ENCODE measurements at regions not wholly inside any gene's neighbourhood (a gene's known extent, or its start where the extent isn't known, plus 50 kb on each side); places are given as distances from the start of the nearest gene placed in this dataset.
A peak's percentile ranks its signal among the peaks of the same experiment; 100 is the strongest.

DNA sequence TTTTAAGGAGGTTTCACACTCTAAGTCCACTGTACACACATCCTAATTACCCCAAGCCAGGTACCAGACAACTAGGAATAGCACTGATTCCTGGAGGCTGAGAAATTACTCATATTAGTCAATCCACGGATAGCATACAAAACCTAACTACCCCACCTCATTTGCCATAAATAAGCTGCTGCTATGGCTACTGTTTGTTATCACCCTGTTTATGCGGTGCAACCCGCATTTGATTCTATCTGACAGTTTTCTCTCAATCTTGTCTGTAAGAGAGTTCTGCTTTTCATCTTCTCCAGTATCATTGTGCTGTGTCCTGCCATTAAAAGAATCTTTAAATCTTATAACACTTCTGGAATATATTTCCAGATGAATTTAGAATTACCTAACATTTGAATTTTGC is 1496.5 kb downstream of the PLA2G4A start:
- H3K4me3 ChIP-seq (ENCODE audit: low read depth, low read length): no peak overlapping the region
- TF ChIP-seq, protein P1, sequence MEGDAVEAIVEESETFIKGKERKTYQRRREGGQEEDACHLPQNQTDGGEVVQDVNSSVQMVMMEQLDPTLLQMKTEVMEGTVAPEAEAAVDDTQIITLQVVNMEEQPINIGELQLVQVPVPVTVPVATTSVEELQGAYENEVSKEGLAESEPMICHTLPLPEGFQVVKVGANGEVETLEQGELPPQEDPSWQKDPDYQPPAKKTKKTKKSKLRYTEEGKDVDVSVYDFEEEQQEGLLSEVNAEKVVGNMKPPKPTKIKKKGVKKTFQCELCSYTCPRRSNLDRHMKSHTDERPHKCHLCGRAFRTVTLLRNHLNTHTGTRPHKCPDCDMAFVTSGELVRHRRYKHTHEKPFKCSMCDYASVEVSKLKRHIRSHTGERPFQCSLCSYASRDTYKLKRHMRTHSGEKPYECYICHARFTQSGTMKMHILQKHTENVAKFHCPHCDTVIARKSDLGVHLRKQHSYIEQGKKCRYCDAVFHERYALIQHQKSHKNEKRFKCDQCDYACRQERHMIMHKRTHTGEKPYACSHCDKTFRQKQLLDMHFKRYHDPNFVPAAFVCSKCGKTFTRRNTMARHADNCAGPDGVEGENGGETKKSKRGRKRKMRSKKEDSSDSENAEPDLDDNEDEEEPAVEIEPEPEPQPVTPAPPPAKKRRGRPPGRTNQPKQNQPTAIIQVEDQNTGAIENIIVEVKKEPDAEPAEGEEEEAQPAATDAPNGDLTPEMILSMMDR (IDR thresholded peaks at IDR 0.05; ENCODE audit: low read depth, low read length): no peak

DNA sequence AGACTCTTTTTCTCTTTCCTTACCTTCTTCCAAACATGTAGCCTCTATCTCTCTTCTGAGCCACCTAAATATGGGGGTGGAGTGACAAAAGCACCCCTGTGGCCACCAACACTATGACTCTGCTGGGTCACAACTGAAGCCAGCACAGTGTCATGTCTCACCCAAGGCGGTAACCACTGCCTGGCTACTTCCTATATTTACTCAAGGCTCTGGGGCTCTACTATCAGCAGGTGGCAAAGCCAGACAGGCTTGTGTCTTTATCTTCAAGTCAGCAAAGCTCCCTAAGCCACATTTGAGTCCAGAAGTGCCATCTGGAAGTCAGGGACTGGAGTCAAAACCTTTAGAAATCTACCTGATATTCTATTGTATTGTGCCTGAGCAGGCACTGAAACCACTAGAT is 1515.2 kb downstream of the PLA2G4A start:
- TF ChIP-seq, protein P1 (IDR thresholded peaks at IDR 0.05; ENCODE audit: low read depth, low read length): no peak

DNA sequence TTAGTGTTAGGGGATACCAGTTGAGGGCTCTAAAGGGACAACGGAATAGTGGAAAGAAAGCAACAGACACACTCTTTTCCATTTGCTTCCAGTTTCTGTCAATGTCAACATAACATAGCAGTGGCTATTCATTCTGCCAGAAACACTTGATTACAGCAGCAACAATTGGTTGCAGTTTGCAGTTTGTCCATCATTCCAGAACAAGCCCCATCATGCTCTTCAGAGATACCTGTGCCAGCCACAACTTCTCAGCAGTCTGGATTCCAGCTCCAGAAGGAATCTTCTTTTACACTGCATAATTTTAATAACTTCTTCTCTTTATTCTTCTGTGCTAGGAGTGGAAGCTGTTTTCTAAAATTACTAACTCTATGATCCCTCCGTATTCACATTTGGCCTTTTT is 1521.4 kb downstream of the PLA2G4A start:
- no peak overlapping the region for H3K4me3 ChIP-seq (ENCODE audit: low read depth, low read length)
- TF ChIP-seq, protein P1 (IDR thresholded peaks at IDR 0.05; ENCODE audit: low read depth, low read length): no peak

More for the DNA sequence above, 1515.2 kb downstream of the PLA2G4A start:
- no peak overlapping the region for H3K4me3 ChIP-seq (ENCODE audit: low read depth, low read length)

DNA sequence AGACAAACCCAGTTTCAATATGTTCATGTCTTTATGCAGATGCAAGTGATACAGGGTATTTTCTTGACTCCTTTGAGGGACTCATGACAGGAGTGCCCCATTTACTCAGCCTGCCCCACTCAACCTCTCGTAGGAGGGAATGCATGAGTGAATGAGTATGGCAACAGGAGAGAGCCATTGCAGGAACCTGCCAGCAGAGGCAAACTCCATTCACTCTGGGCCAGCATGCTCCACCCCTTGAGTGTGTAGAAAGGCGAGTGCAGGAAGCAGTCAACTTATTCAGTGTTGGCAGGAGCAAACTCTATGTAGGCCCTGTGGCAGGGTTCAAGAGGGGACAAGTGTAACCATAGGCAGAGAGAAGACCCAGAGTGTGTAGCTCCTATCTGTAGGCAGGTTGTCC is 1526.3 kb downstream of the PLA2G4A start:
- TF ChIP-seq, protein P1 (IDR thresholded peaks at IDR 0.05; ENCODE audit: low read depth, low read length): no peak
- no peak overlapping the region for H3K4me3 ChIP-seq (ENCODE audit: low read depth, low read length)

DNA sequence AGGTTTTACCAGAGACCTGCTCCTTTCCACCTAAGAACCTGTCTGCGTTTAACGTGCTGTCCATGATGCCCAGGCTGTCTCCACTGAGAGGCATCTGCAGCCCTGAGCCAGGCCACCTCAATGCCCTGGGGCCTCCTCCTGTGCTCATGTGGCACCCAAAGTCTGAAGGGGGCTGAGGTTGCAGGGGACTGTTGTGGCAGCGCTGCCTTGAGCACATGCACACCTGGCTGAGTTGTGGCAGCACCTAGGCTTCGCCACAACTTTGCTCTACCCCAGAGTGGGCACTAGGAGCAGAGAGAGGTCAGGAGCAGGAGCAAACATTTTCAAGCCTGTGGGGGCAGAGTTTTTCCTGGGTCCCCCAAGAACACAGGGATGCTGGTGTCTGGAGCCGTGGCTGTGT is 1527.1 kb downstream of the PLA2G4A start:
- TF ChIP-seq, protein P1 (IDR thresholded peaks at IDR 0.05; ENCODE audit: low read depth, low read length): no peak
- H3K4me3 ChIP-seq (ENCODE audit: low read depth, low read length): no peak overlapping the region

DNA sequence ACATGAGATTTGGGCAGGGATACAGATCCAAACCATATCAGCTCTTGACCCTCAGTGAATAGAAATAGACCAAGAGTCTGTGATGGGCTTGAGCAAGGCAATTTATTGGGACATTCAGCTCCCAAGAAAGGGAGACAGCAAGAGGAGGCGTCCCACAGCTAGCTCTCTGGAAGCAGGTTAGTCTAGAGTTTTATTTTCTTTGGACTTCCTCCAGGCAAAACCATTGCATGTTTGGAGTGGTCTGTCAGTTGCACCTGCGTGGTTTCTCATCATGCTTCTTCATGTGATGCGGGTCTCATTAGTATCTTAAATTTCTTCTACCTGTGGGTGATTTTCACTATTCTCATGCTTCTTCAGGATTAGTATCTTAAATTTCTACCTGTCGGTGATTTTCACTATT is 1530.6 kb downstream of the PLA2G4A start:
- H3K4me3 ChIP-seq (ENCODE audit: low read depth, low read length): no peak overlapping the region
- TF ChIP-seq, protein P1 (IDR thresholded peaks at IDR 0.05; ENCODE audit: low read depth, low read length): no peak

DNA sequence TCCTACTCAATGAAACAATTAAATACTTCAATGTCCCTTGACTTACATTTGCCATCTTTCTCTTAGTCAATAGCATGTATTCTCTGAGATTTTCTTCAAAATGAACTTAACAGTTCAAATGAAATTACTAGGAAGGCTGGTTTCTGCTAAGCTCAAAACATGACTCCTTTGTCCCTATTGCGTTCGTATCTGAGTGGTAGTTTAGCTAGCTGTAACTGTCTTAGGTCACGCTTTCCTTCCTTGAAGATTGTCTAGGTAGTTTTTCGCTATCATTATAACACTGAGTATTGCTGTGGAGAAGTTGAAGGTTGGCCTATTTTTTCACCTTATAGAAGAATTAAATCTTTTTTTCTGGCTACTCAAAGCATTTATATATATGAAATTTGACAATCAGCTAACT is 1535.2 kb downstream of the PLA2G4A start:
- H3K4me3 ChIP-seq (ENCODE audit: low read depth, low read length): peak overlapping the region; percentile 32; the same call in 1 of the 2 replicates
- TF ChIP-seq, protein P1 (IDR thresholded peaks at IDR 0.05; ENCODE audit: low read depth, low read length): no peak

All from WI38 (cell line).